GM18517 (cell line): ENCODE measurements at regions not wholly inside any gene's neighbourhood (a gene's known extent, or its start where the extent isn't known, plus 50 kb on each side); places are given as distances from the start of the nearest gene placed in this dataset.

Experiments used
- ATAC-seq: cut with Tn5 transposase; IDR thresholded peaks from one replicate; pipeline ENCODE4 v1.9.1; 2021; ENCODE audit warnings: mild to moderate bottlenecking, moderate library complexity; ENCODE audit not compliant: unreplicated experiment

- no peak for ATAC-seq
Observed at GRCh38 chr9:78781681-78782080, 484.8 kb downstream of the PSAT1 start.

GRCh38 chr9:78782234-78782633, 485.3 kb downstream of the PSAT1 start:
- no peak for ATAC-seq

- ATAC-seq: no peak
Observed at GRCh38 chr9:78782858-78783257, 485.9 kb downstream of the PSAT1 start.

- no peak for ATAC-seq
Observed at GRCh38 chr9:78783743-78784142, 486.8 kb downstream of the PSAT1 start.

- ATAC-seq: no peak
Observed at GRCh38 chr9:78786794-78787193, 489.9 kb downstream of the PSAT1 start.

- ATAC-seq: no peak
Observed at GRCh38 chr9:78788101-78788500, 491.2 kb downstream of the PSAT1 start.

GRCh38 chr9:78791779-78792178, 494.9 kb downstream of the PSAT1 start:
- ATAC-seq: no peak

- no peak for ATAC-seq
Observed at GRCh38 chr9:78792745-78793144, 495.8 kb downstream of the PSAT1 start.

GRCh38 chr9:78805771-78806170, 508.8 kb downstream of the PSAT1 start:
- ATAC-seq: no peak

GRCh38 chr9:78806492-78807160, 509.7 kb downstream of the PSAT1 start:
- ATAC-seq: no peak

GRCh38 chr9:78807286-78807685, 510.4 kb downstream of the PSAT1 start:
- no peak for ATAC-seq

GRCh38 chr9:78808048-78808447, 511.1 kb downstream of the PSAT1 start:
- ATAC-seq: no peak

GRCh38 chr9:78811622-78812276, 514.8 kb downstream of the PSAT1 start:
- no peak for ATAC-seq

- ATAC-seq: no peak
Observed at GRCh38 chr9:78812665-78813064, 515.7 kb downstream of the PSAT1 start.

GRCh38 chr9:78813602-78814180, 516.8 kb downstream of the PSAT1 start:
- ATAC-seq: no peak

- ATAC-seq: peak; percentile 92
Observed at GRCh38 chr9:78821126-78821822, 524.3 kb downstream of the PSAT1 start.

GRCh38 chr9:78826527-78826926, 529.6 kb downstream of the PSAT1 start:
- no peak for ATAC-seq

- no peak for ATAC-seq
Observed at GRCh38 chr9:78828521-78828920, 531.6 kb downstream of the PSAT1 start.

- ATAC-seq: no peak
Observed at GRCh38 chr9:78830301-78830700, 533.4 kb downstream of the PSAT1 start.

GRCh38 chr9:78831726-78832125, 534.8 kb downstream of the PSAT1 start:
- ATAC-seq: no peak

- ATAC-seq: no peak
Observed at GRCh38 chr9:78835928-78836450, 539.1 kb downstream of the PSAT1 start.

GRCh38 chr9:78839252-78839651, 542.3 kb downstream of the PSAT1 start:
- no peak for ATAC-seq
